ENCODE measurements at regions not wholly inside any gene's neighbourhood (a gene's known extent, or its start where the extent isn't known, plus 50 kb on each side); places are given as distances from the start of the nearest gene placed in this dataset.
"Not testable (repeated sequence)": the region's sequence is repeated elsewhere in the genome, so short reads cannot be mapped to it uniquely, and the experiment has no call there.

DNA sequence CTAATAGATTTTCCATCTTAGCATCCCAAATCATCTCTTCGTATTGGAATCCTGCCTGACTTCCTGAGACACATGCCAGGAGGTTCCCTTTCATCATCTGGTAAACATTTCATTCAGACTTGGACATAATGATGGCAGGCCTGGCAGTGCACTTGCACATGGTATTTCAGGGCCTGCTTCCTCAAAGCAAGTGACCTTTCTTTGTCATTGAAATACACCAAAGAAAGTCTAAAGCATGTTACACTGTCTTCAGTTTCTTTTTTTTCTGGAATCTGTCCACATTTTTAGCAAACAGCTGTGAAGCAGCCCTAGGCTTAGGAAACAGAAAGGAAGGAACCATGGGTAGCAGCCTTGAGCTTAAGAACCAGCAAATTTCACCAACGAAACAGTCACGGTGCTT is 205.9 kb upstream of the VCX start:
- DNase-seq = no peak

- no peak for DNase-seq
Measured at GRCh38 chrX:7635604-7636003, 207.4 kb upstream of the VCX start.

- no peak for DNase-seq
Measured at GRCh38 chrX:7620560-7620959, 222.4 kb upstream of the VCX start.

DNA sequence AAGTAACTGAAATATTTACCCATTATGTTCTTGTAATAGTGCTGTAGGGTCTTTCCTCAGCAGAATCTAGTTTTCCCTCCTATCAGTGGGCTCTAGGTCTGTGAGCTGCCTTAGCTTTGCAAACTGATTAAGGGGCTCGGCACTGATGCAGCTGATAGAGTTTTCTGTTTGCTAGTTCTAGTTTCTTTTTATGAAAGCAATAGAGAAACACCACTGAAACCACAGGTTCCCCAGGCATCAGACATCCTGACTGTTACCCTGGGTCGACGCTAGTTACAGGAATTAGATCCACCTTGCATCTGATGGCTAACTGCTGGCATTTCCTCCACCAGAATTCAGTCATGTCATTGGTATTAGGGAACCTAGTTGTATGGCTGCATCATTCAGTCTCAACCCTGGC is 225.0 kb upstream of the VCX start:
- no peak for DNase-seq

- DNase-seq = peak; percentile 98
Measured at GRCh38 chrX:7614616-7615015, 228.4 kb upstream of the VCX start.

DNA sequence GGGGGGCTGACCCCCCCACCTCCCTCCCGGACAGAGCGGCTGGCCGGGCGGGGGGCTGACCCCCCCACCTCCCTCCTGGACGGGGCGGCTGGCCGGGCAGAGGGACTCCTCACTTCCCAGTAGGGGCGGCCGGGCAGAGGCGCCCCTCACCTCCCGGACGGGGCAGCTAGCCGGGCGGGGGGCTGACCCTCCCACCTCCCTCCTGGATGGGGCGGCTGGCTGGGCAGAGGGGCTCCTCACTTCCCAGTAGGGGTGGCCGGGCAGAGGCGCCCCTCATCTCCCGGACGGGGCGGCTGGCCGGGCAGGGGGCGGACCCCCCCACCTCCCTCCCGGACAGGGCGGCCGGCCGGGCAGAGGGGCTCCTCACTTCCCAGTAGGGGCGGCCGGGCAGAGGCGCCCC is 234.3 kb upstream of the VCX start:
- DNase-seq = not testable (repeated sequence)

GRCh38 chrX:7606039-7606652 is 236.8 kb upstream of the VCX start:
- DNase-seq = no peak

DNA sequence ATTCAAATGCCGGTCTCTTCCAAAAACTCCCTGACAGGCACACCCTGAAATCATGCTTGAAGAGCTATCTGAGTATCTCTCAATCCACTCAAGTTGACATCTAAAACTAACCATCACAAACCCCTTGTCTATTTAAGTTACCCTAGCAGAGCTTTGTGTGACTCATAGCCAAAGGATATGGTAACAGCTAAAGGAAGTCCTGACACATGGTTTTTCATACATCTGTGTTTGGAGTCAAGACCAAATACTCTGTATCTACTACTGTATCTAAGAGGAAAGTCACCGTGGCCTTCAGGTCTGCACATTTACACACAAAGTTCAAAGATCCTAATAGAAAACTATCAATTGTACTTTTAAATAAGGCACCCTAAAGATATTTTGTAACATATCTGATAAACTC is 239.6 kb upstream of the VCX start:
- no peak for DNase-seq

GRCh38 chrX:7596822-7597221 is 246.1 kb upstream of the VCX start:
- no peak for DNase-seq

DNA sequence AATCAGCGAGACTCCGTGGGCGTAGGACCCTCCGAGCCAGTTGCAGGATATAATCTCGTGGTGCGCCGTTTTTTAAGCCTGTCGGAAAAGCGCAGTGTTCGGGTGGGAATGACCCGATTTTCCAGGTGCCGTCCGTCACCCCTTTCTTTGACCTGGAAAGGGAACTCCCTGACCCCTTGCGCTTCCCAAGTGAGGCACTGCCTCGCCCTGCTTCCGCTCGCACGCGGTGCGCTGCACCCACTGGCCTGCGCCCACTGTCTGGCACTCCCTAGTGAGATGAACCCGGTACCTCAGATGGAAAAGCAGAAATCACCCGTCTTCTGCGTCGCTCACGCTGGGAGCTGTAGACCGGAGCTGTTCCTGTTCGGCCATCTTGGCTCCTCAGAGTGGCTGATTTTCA is 249.6 kb upstream of the VCX start:
- not testable (repeated sequence) for DNase-seq

- DNase-seq = peak; percentile 58
Measured at GRCh38 chrX:7586126-7586525, 256.8 kb upstream of the VCX start.

DNA sequence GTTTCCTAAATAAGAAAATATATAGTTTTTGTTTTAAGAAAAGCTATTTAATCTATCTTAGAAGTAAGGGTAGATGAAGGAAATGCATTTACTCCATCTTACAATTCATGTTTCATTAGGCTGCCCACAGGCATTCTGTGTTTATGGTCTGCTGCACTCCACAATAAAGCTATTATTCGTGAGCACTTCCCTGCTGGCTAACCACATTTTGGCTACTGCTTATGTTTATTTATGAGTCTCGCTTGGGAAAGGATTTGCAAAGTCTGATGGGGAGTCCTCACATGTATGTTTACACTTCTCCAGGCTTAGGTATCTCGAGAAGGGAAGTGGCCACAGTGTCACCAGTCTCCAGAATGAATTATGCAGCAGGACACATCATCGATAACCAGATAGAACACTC is 260.8 kb upstream of the VCX start:
- DNase-seq = peak; percentile 67

DNA sequence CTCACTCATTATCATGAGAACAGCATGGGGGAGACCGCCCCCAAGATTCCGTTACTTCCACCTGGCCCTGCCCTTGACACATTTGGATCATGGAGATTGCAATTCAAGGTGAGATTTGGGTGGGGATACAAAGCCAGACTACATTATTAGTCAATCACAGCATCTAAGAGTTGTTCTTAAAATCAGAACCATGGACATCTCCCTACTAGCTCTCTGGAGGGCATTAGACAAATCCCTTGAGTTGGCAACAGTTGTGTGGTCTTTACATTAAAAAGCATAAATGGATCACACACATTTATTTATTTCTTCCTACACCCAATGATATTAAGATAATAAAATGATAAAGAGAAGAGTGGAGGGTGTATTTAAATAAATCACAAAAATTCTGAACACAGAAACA is 262.8 kb upstream of the VCX start:
- DNase-seq = no peak

DNA sequence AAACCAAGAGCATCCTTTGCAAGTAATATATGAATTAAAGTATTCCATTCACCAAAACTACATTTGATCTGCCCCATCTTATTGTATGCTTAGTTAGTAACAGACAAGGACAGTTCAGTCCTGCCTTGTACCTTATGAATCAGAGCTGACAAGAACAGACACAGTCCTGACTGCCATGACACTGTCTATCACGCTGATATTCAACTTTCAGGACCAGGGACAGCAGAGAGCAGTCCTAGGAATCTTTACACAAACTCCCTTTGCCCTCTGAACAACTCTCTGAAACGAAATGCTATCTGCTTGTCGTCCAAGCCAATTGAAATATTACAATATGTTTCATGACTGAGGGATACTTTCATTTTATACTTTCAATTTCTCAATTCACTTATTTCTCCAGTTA is 268.6 kb upstream of the VCX start:
- DNase-seq = no peak

DNA sequence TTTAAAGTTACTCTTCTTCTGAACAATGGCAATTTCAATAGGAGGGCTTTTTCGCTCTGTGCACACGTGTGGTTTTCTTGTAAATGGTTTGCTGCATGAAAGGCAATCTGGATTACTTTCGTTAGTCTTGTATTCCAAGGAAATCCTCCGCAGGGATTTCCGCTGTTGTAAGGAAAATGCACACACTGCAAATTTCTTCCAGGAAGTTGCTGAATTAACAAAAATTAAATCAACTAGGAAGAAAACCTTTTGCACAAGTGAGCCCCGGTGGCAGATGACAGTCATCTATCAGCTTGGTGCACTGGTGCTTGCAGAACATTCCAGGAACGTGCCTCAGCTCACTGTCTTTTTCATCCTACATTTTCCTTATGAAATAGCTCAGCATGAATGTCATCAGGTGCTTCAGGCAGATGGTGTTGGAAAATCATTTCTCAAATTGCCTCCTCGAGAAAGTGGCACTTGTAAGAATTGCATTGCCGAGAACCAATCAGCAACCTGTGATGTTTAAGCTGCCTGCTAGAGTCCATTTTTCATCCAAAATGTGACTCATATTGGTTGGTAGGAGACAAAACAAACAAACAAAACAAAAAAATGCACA is 272.4 kb upstream of the VCX start:
- no peak for DNase-seq

DNA sequence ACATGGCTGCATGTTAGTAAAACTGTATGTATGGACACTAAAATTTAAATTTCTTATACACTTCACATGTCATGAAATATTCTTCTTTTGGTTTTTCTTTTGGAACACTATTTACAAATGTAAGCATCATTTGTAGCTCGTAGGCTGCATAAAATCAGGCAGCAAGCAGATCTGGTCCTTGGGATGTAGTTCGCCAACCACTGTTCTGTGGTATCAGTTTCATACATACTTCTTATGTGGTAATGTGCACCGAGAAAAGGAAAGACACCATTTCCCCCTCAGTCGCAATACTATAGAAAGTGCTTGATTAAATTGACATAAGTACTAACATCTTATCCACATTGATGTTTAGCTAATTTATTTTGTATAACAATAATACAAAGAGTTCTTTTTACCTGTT is 274.4 kb upstream of the VCX start:
- no peak for DNase-seq

GRCh38 chrX:7568130-7568529 is 274.8 kb upstream of the VCX start:
- no peak for DNase-seq

DNA sequence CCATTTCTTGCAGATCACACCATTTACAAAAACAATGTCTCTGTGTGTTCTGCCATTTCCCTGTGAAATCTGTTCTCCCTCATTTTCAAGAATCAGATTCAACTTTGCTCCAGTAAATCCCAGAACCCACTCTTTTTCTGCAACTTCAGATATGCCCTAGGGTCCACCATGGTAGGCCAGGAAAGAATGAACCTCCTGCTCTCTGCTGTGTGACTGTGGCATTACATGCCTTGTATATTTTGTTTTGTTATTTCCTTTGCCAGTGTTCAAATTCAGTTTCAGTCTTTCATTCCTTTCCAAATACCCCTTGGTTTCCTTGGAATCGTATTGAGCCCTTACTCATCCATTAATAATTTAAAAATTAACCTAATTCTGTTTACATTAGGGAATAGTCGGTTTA is 290.2 kb upstream of the VCX start:
- DNase-seq = no peak

GRCh38 chrX:7546551-7547080 is 296.4 kb upstream of the VCX start:
- no peak for DNase-seq

DNA sequence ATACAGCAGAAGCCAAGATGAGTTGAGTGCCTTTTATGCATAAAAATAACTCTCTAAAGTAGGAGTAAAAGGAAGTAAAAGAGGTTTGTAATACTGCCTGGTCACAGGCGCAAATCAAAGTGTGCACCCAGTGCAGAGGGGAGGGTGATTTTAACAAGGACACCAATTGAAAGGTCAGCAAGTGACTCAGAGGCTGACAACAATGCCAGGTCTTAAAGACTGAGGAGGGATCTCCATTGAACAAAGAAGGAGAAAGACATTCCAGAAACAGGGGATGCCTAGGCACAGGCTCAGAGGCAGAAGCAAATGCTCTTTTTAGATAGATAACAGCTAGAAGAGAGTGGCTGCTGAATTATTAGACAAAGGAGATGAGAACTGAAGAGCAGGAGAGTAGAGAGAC is 297.4 kb upstream of the VCX start:
- no peak for DNase-seq

DNA sequence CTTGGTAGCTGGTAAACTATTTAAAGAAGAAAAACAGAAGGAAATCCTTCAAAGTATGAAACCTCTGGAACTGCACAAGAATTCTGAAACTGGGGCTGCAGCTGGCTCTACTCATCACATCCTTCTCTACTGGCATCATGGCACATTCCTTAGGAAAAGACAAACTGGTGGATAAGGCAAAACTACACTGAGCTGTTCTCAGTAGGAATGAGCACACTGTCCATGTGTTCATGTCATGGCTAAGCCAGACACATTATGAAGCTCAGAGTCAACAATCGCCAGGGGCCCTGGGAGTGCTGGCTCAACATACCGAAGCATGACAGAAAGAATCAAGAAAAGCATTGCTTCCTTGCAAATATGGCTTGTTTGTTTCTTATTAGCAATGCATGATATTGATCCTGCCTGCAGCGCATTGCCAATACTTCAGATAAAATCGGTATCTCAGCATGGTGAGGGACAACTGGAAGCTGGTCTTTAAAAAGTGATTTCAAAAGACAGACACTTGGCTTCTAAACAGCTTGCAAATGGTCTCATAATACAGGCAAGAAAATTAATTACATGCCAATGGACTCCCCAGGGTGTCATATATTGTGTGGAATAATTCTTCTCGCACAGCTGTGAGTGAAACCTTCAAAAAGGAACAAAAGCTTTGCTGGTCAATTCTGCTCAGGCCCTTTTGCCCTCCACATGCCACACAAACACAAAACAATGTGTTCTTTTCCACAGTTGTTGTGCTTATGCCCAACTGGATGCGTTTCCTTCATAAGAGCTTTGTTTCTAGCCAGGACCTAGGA is 300.2 kb upstream of the VCX start:
- no peak for DNase-seq

DNA sequence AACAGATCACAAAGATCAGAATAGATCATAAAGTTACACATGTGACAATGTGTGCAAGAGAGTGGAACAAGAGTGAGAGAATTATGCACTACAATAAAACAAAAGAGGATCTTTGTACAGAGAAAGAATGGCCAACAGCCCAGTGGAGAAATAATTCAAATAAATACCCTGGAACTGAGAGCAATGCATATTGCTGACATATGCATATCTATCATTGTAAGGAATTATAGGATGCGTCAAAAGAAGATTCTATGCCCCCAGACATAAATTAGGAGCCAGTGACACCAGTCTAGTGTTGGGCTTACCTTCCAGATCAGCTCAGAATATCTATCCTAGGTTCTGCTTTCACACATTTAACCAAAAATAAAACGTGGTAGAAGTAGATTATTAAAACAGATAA is 320.1 kb upstream of the VCX start:
- DNase-seq = no peak

GRCh38 chrX:7515681-7516413 is 327.1 kb upstream of the VCX start:
- no peak for DNase-seq
